Heart left ventricle (tissue), 16 donors: ENCODE measurements at regions not wholly inside any gene's neighbourhood (a gene's known extent, or its start where the extent isn't known, plus 50 kb on each side); places are given as distances from the start of the nearest gene placed in this dataset.

ENCODE experiments used
- ATAC-seq, 4 donors: fragments of 200-7000 bp; cut with Tn5 transposase; one replicate each; pipeline ENCODE4 v1.9.1; 2020 to 2022; ENCODE audit warnings: moderate library complexity in 4 of 4, mild to moderate bottlenecking in 3 of 4, moderate number of reproducible peaks in 1 of 4
- DNase-seq, 5 donors: peaks; one replicate each; pipeline ENCODE4 v3.0.0-alpha.2; 2020
- H3K27ac ChIP-seq, 12 donors: fragments of 200-600 bp; sonication (generic) in 4 of 12; one replicate each; pipeline versions ENCODE4 v1.5.0 to v1.8.0; 2016 to 2022; ENCODE audit warnings: mild to moderate bottlenecking in 2 of 12
- H3K27me3 ChIP-seq, 9 donors: fragments of 200-600 bp; sonication (generic) in 2 of 9; one replicate each; pipeline versions ENCODE4 v1.5.1 to v1.8.0; 2016 to 2022; ENCODE audit warnings: mild to moderate bottlenecking in 3 of 9
- H3K36me3 ChIP-seq, 9 donors: fragments of 200-600 bp; sonication (generic) in 2 of 9; one replicate each; pipeline versions ENCODE4 v1.5.0 to v1.8.0; 2018 to 2022; ENCODE audit warnings: mild to moderate bottlenecking in 2 of 9
- H3K4me1 ChIP-seq, 12 donors: fragments of 200-600 bp; sonication (generic) in 4 of 12; one replicate each; pipeline versions ENCODE4 v1.5.0 to v1.8.0; 2016 to 2022; ENCODE audit warnings: mild to moderate bottlenecking in 3 of 12
- H3K4me3 ChIP-seq, 12 donors: fragments of 200-600 bp; sonication (generic) in 4 of 12; one replicate each; pipeline versions ENCODE4 v1.5.0 to v1.8.0; 2017 to 2022; ENCODE audit warnings: mild to moderate bottlenecking in 9 of 12, moderate library complexity in 4 of 12
- H3K9me3 ChIP-seq, 12 donors: fragments of 200-600 bp; sonication (generic) in 4 of 12; one replicate each; pipeline versions ENCODE4 v1.5.0 to v1.8.0; 2016 to 2022; ENCODE audit warnings: mild to moderate bottlenecking in 1 of 12
- POLR2A ChIP-seq, 2 donors: fragments of 450-650 bp; IDR thresholded peaks; one replicate each; pipeline ENCODE4 v1.6.1; 2017; ENCODE audit warnings: antibody characterized with exemption in 2 of 2, mild to moderate bottlenecking in 2 of 2, moderate library complexity in 2 of 2
- WGBS, 4 donors: extraction: QIAGEN DNeasy Blood & Tissue Kit in 2 of 4; methylation state at CpG; one replicate each; pipeline versions ENCODE4 v1.1.5 to v1.1.7; 2013 to 2018; 5-methylcytosine and 5-hydroxymethylcytosine counted together
- intact Hi-C, 10 donors: fragments of 100-400 bp; cut with DNase I; formaldehyde crosslinking; loops; one replicate each; pipeline versions ENCODE4 v1.11.1 to v1.14.2; 2022
- TF ChIP-seq, protein P1 (sequence below), 12 donors: fragments of 200-600 bp; sonication (generic) in 4 of 12; IDR thresholded peaks; one replicate each; pipeline versions ENCODE4 v1.5.0 to v1.8.0; 2018 to 2022; ENCODE audit warnings: antibody characterized with exemption in 12 of 12, mild to moderate bottlenecking in 5 of 12
- donor health status: ischemic (EF 13 %, LVEDD 7.1; RV severe dilation, severe dysfunction).
- donor health status: healthy with polysubstance abuse.
- donor health status: DM: no; HTN: yes; CAD: no.
- donor health status: DM: no; HTN: no; CAD: no.
- donor health status: ischemic (EF 25% LVEDD 6.9; RV normal size, moderate dysfunction).
- donor health status: ischemic (EF 25% LVEDD 5.7; RV mildly dilated, moderate dysfunction).
- donor health status: healthy.
- donor health status: DM: yes; HTN: yes; CAD: no.
- donor health status: ischemic (EF 35%, LVEDD 5.7; RV mildly dilated, moderate dysfunction).
- donor health status: nonischemic (EF 11% LVEDD 7.7; RV severe dilation, severe dysfunction).
- donor health status: DM: yes; HTN: yes; CAD: no.
- donor health status: PGD.
- donor health status: ischemic (EF 29% LVEDD 5.4; RV normal size, mild dysfunction).
- donor health status: nonischemic (EF 23%, LVEDD 6.1; RV moderate dilation, normal function).

DNA sequence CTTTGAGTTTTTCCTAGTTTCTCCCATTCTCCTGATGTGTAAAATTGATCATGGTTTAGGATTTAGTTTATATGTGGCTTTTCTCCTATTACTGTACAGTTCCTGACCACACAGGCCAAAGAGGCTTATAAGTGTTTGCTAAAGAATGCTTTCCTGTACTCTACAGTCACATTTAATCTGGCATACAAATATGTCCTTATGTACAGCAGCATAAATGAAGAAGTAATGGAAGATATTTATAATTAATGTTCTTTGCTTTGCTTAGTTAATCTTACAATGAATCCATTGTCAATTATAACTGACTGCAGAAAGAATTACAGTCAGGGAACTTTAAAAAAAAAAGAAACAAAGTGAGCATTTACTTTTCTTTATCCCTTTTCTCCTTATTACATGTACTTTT lies 293.9 kb downstream of the KCNC2 start:
- ATAC-seq (no peak), DNase-seq (no peak)
- Histone ChIP-seq H3K36me3 (no peaks in the 10 kb centered on the region), H3K27me3 (no peaks in the 10 kb centered on the region), H3K4me3 (no peak overlapping the region), H3K27ac (no peak overlapping the region), H3K9me3 (no peaks in the 10 kb centered on the region), H3K4me1 (no peaks in the 10 kb centered on the region)
- no peak for TF ChIP-seq POLR2A (IDR thresholded peaks at IDR 0.05)
- TF ChIP-seq, protein P1, sequence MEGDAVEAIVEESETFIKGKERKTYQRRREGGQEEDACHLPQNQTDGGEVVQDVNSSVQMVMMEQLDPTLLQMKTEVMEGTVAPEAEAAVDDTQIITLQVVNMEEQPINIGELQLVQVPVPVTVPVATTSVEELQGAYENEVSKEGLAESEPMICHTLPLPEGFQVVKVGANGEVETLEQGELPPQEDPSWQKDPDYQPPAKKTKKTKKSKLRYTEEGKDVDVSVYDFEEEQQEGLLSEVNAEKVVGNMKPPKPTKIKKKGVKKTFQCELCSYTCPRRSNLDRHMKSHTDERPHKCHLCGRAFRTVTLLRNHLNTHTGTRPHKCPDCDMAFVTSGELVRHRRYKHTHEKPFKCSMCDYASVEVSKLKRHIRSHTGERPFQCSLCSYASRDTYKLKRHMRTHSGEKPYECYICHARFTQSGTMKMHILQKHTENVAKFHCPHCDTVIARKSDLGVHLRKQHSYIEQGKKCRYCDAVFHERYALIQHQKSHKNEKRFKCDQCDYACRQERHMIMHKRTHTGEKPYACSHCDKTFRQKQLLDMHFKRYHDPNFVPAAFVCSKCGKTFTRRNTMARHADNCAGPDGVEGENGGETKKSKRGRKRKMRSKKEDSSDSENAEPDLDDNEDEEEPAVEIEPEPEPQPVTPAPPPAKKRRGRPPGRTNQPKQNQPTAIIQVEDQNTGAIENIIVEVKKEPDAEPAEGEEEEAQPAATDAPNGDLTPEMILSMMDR (IDR thresholded peaks at IDR 0.05) = no peak
- intact Hi-C loops = no loop called here

DNA sequence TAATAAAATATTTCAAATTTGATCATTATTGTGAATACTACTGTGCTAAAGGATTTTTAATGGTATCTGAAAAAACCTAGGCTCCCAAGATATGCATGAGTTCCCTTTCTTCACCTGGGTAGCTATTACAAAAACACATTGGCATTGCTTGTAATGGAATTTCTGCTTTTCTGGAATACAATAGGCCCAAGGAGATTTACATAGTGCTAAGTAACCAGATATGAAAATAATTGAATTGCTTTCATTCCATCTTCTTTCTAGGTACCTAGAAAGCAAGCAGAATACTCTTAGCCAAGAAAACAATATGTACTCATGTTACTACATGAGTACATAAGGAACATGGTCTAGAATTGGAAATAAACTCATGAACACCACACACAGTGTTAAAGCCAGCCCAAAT lies 291.9 kb downstream of the KCNC2 start:
- H3K4me3 ChIP-seq = no peak overlapping the region
- no peaks in the 10 kb centered on the region for H3K36me3 ChIP-seq
- intact Hi-C loops = no loop called here
- H3K9me3 ChIP-seq = no peaks in the 10 kb centered on the region
- ATAC-seq (no peak), DNase-seq (no peak)
- no peaks in the 10 kb centered on the region for H3K27me3 ChIP-seq
- TF ChIP-seq POLR2A (IDR thresholded peaks at IDR 0.05) = no peak
- TF ChIP-seq, protein P1 (IDR thresholded peaks at IDR 0.05) = no peak
- H3K4me1 ChIP-seq = no peaks in the 10 kb centered on the region
- H3K27ac ChIP-seq = no peak overlapping the region

DNA sequence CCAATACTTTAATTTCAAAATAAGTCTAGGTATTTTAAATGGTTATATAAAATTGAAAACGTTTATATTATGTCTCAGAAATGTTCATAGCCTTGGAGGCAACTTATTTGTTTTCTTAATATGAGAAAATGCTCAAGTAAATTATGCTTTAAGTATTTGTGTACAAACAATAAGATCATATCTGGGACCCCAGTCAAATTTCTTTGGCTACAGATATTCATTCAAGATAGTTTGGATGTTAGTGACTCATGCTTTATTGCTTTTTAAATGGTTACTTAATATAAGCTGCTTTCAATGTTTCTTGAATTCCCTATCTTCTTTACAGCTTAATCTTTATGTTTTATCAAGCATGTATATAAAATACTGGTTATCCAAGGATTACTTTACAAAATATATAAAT lies 291.3 kb downstream of the KCNC2 start:
- no peak for TF ChIP-seq POLR2A (IDR thresholded peaks at IDR 0.05)
- TF ChIP-seq, protein P1 (IDR thresholded peaks at IDR 0.05) = no peak
- Histone ChIP-seq H3K4me3 (no peak overlapping the region), H3K27me3 (no peaks in the 10 kb centered on the region), H3K27ac (no peak overlapping the region), H3K9me3 (no peaks in the 10 kb centered on the region), H3K4me1 (no peaks in the 10 kb centered on the region), H3K36me3 (no peaks in the 10 kb centered on the region)
- WGBS, 4 donors = 0 to 23% (median 0%) methylated on average over 1 of the region's 1 CpG
- DNase-seq = no peak
- no peak for ATAC-seq
- intact Hi-C loops = no loop called here

DNA sequence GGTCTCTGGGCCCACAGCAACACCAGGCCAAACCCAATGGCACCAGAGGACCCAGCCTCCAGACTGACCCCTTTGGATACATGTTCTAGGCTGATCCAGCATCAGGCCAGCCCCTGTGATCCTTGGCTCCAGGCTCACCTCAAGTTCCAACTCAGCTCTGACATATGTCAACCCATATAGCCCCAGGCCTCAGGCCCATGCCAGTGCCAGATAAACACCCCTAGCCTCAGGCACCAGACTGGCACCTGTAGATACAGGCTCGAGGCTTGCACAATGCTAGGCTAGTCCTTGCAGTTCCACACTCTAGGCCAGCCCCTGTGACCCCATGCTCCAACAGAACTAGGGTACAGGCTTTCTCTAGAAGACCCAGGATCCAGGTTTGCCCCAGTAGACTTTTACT lies 287.5 kb downstream of the KCNC2 start:
- H3K4me3 ChIP-seq = no peak overlapping the region
- no peak overlapping the region for H3K27ac ChIP-seq
- 20 to 51% (median 40%) methylated on average over 1 of the region's 1 CpG for WGBS, 4 donors
- no peak for TF ChIP-seq POLR2A (IDR thresholded peaks at IDR 0.05)
- TF ChIP-seq, protein P1 (IDR thresholded peaks at IDR 0.05) = no peak
- no peaks in the 10 kb centered on the region for H3K36me3 ChIP-seq
- DNase-seq (no peak), ATAC-seq (no peak)
- intact Hi-C loops = no loop called here
- no peaks in the 10 kb centered on the region for H3K4me1 ChIP-seq
- peaks cover 0 to 17% (median 4%) of the 10 kb centered on the region in 12 donors for H3K9me3 ChIP-seq
- H3K27me3 ChIP-seq = no peaks in the 10 kb centered on the region
